Nephron (organoid): ENCODE measurements at regions not wholly inside any gene's neighbourhood (a gene's known extent, or its start where the extent isn't known, plus 50 kb on each side); places are given as distances from the start of the nearest gene placed in this dataset.

Experiments
- H3K27ac Mint-ChIP-seq, 3 experiments: 2 replicates each; pipeline ENCODE4 v1.8.0; 2020; ENCODE audit warnings: mixed read lengths in 3 of 3, mild to moderate bottlenecking in 2 of 3, moderate library complexity in 1 of 3
- H3K27me3 Mint-ChIP-seq: 2 replicates; pipeline ENCODE4 v1.8.0; 2021; ENCODE audit warnings: low read depth, mild to moderate bottlenecking, moderate library complexity, mixed read lengths
- H3K36me3 Mint-ChIP-seq: 2 replicates; pipeline ENCODE4 v1.8.0; 2020; ENCODE audit warnings: low read depth, mixed read lengths
- H3K4me1 Mint-ChIP-seq: 2 replicates; pipeline ENCODE4 v1.8.0; 2020; ENCODE audit warnings: mixed read lengths
- H3K4me3 Mint-ChIP-seq, 3 experiments: 2 replicates each; pipeline ENCODE4 v1.8.0; 2020; ENCODE audit warnings: mild to moderate bottlenecking in 3 of 3, mixed read lengths in 3 of 3, moderate library complexity in 2 of 3
- H3K9me3 Mint-ChIP-seq: 2 replicates; pipeline ENCODE4 v1.8.0; 2020; ENCODE audit warnings: mixed read lengths
- CTCF ChIP-seq, 3 experiments: fragments of 200-600 bp; sonication (generic); IDR thresholded peaks; one replicate each; pipeline ENCODE4 v1.5.0; 2021; ENCODE audit warnings: antibody characterized with exemption in 3 of 3; ENCODE audit not compliant: unreplicated experiment in 3 of 3

GRCh38 chr2:66899109-66899508, 464.2 kb downstream of the MEIS1 start:
- no peaks in the 10 kb centered on the region for H3K36me3 Mint-ChIP-seq
- no peak for TF ChIP-seq CTCF (IDR thresholded peaks at IDR 0.05; ENCODE audit: unreplicated experiment in 3 of 3)
- H3K4me3 Mint-ChIP-seq: no peak overlapping the region
- H3K27ac Mint-ChIP-seq: peak overlapping the region in 1 of 3 experiments; percentile 98
- no peaks in the 10 kb centered on the region for H3K9me3 Mint-ChIP-seq
- peaks cover 29% of the 10 kb centered on the region for H3K4me1 Mint-ChIP-seq
- no peaks in the 10 kb centered on the region for H3K27me3 Mint-ChIP-seq

- Mint-ChIP-seq H3K36me3 (no peaks in the 10 kb centered on the region), H3K27me3 (no peaks in the 10 kb centered on the region), H3K9me3 (no peaks in the 10 kb centered on the region), H3K27ac (no peak overlapping the region), H3K4me3 (no peak overlapping the region), H3K4me1 (peaks cover 29% of the 10 kb centered on the region)
- no peak for TF ChIP-seq CTCF (IDR thresholded peaks at IDR 0.05; ENCODE audit: unreplicated experiment in 3 of 3)
These were observed 464.7 kb downstream of the MEIS1 start for GRCh38 chr2:66899648-66900047.

GRCh38 chr2:66901344-66901743, 466.4 kb downstream of the MEIS1 start:
- H3K4me3 Mint-ChIP-seq: no peak overlapping the region
- H3K9me3 Mint-ChIP-seq: no peaks in the 10 kb centered on the region
- no peak for TF ChIP-seq CTCF (IDR thresholded peaks at IDR 0.05; ENCODE audit: unreplicated experiment in 3 of 3)
- no peaks in the 10 kb centered on the region for H3K27me3 Mint-ChIP-seq
- H3K4me1 Mint-ChIP-seq: peaks cover 29% of the 10 kb centered on the region
- H3K36me3 Mint-ChIP-seq: no peaks in the 10 kb centered on the region
- H3K27ac Mint-ChIP-seq: peak overlapping the region; percentile 34 to 76 (median 72)

GRCh38 chr2:66903183-66903582, 468.3 kb downstream of the MEIS1 start:
- Mint-ChIP-seq H3K27ac (peak overlapping the region in 2 of 3 experiments; percentile 0 to 24), H3K36me3 (no peaks in the 10 kb centered on the region), H3K27me3 (no peaks in the 10 kb centered on the region), H3K4me1 (peaks cover 14% of the 10 kb centered on the region), H3K9me3 (no peaks in the 10 kb centered on the region), H3K4me3 (no peak overlapping the region)
- TF ChIP-seq CTCF (IDR thresholded peaks at IDR 0.05; ENCODE audit: unreplicated experiment in 3 of 3): no peak

- H3K4me3 Mint-ChIP-seq: no peak overlapping the region
- no peaks in the 10 kb centered on the region for H3K9me3 Mint-ChIP-seq
- no peaks in the 10 kb centered on the region for H3K27me3 Mint-ChIP-seq
- TF ChIP-seq CTCF (IDR thresholded peaks at IDR 0.05; ENCODE audit: unreplicated experiment in 3 of 3): no peak
- peak overlapping the region in 2 of 3 experiments; percentile 0 to 24 for H3K27ac Mint-ChIP-seq
- peaks cover 8% of the 10 kb centered on the region for H3K4me1 Mint-ChIP-seq
- H3K36me3 Mint-ChIP-seq: no peaks in the 10 kb centered on the region
These were observed 469.0 kb downstream of the MEIS1 start for GRCh38 chr2:66903745-66904465.

- peaks cover 7% of the 10 kb centered on the region for H3K9me3 Mint-ChIP-seq
- no peaks in the 10 kb centered on the region for H3K4me1 Mint-ChIP-seq
- no peak for TF ChIP-seq CTCF (IDR thresholded peaks at IDR 0.05; ENCODE audit: unreplicated experiment in 3 of 3)
These were observed 480.3 kb downstream of the MEIS1 start for GRCh38 chr2:66915237-66915636.

More at GRCh38 chr2:66915237-66915636, 480.3 kb downstream of the MEIS1 start:
- Mint-ChIP-seq H3K27ac (peak overlapping the region; percentile 58 to 76 (median 71)), H3K4me3 (no peak overlapping the region), H3K27me3 (no peaks in the 10 kb centered on the region), H3K36me3 (no peaks in the 10 kb centered on the region)
